Natural killer cell (primary cell): ENCODE measurements at regions not wholly inside any gene's neighbourhood (a gene's known extent, or its start where the extent isn't known, plus 50 kb on each side); places are given as distances from the start of the nearest gene placed in this dataset.

Source experiments
- ATAC-seq, 3 donors: fragments of 150-1000 bp in 2 of 3; fragments of 200-7000 bp in 1 of 3; cut with Tn5 transposase; 1 replicate in 1 of 3; 2 replicates in 2 of 3; pipeline ENCODE4 v1.10.0; 2021; ENCODE audit warnings: mild to moderate bottlenecking in 2 of 3, moderate library complexity in 2 of 3
- DNase-seq, 2 donors: peaks; one replicate each; pipeline versions ENCODE4 v3.0.0 to v3.0.0-alpha.2; 2013 to 2021; ENCODE audit warnings: mixed read lengths in 1 of 2
- H3K27ac ChIP-seq: one replicate; pipeline ENCODE4 v1.5.1; 2013; ENCODE audit warnings: mild to moderate bottlenecking, low read length
- H3K27me3 ChIP-seq: one replicate; pipeline ENCODE4 v1.6.1; 2013; ENCODE audit warnings: low read length; ENCODE audit not compliant: control insufficient read depth, insufficient read depth
- H3K36me3 ChIP-seq: one replicate; pipeline ENCODE4 v1.6.1; 2013; ENCODE audit warnings: low read length; ENCODE audit not compliant: control insufficient read depth, insufficient read depth
- H3K4me1 ChIP-seq: one replicate; pipeline ENCODE4 v1.6.1; 2013; ENCODE audit warnings: low read length; ENCODE audit not compliant: control insufficient read depth, insufficient read depth
- H3K4me3 ChIP-seq: one replicate; pipeline ENCODE4 v1.5.1; 2013; ENCODE audit warnings: low read length
- H3K9me3 ChIP-seq: one replicate; pipeline ENCODE4 v1.6.1; 2013; ENCODE audit warnings: low read length; ENCODE audit not compliant: control insufficient read depth, insufficient read depth
- H3K27ac Mint-ChIP-seq, 2 donors: one replicate each; pipeline ENCODE4 v1.8.0; 2022; ENCODE audit warnings: mild to moderate bottlenecking in 2 of 2, mixed read lengths in 2 of 2, moderate library complexity in 1 of 2
- H3K27me3 Mint-ChIP-seq, 2 donors: one replicate each; pipeline ENCODE4 v1.8.0; 2022; ENCODE audit warnings: low read depth in 2 of 2, mixed read lengths in 2 of 2
- H3K36me3 Mint-ChIP-seq: one replicate; pipeline ENCODE4 v1.8.0; 2022; ENCODE audit warnings: mixed read lengths
- H3K4me1 Mint-ChIP-seq, 2 donors: one replicate each; pipeline ENCODE4 v1.8.0; 2022; ENCODE audit warnings: mixed read lengths in 2 of 2
- H3K4me3 Mint-ChIP-seq: one replicate; pipeline ENCODE4 v1.8.0; 2022; ENCODE audit warnings: mild to moderate bottlenecking, moderate library complexity, mixed read lengths
- H3K9me3 Mint-ChIP-seq, 2 donors: one replicate each; pipeline ENCODE4 v1.8.0; 2022; ENCODE audit warnings: mixed read lengths in 2 of 2
- WGBS: methylation state at CpG from one replicate; pipeline ENCODE4 v1.1.7; 2013; ENCODE audit warnings: missing lambda C conversion rate; ENCODE audit not compliant: insufficient coverage; 5-methylcytosine and 5-hydroxymethylcytosine counted together
- intact Hi-C: fragments of 100-400 bp; cut with micrococcal nuclease; formaldehyde crosslinking; loops from one replicate; pipeline ENCODE4 v1.14.2; 2022
- TF ChIP-seq, protein P1 (sequence below): fragments of 200-600 bp; IDR thresholded peaks from one replicate; pipeline ENCODE4 v1.8.0; 2022; ENCODE audit warnings: antibody characterized with exemption

DNA sequence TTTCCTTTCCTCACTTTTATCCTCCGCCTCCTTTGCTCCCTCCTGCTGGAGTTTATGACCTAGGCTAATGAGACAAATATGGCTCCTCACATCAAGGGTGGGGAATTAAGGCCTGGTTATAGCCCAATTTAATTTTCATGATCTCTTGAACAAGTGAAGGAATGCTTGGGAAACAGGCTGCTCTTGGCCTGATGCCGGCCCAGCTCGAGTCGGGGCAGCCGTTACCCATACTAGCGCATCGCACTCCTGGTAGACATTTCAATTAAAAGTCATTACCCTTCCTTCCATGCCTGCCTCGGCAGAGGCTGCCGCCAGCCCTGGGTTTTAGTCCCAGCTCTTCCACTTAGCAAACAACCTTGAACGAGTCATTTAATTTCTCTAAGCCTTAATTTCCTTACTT lies 425.7 kb downstream of the TMEM38B start:
- TF ChIP-seq, protein P1, sequence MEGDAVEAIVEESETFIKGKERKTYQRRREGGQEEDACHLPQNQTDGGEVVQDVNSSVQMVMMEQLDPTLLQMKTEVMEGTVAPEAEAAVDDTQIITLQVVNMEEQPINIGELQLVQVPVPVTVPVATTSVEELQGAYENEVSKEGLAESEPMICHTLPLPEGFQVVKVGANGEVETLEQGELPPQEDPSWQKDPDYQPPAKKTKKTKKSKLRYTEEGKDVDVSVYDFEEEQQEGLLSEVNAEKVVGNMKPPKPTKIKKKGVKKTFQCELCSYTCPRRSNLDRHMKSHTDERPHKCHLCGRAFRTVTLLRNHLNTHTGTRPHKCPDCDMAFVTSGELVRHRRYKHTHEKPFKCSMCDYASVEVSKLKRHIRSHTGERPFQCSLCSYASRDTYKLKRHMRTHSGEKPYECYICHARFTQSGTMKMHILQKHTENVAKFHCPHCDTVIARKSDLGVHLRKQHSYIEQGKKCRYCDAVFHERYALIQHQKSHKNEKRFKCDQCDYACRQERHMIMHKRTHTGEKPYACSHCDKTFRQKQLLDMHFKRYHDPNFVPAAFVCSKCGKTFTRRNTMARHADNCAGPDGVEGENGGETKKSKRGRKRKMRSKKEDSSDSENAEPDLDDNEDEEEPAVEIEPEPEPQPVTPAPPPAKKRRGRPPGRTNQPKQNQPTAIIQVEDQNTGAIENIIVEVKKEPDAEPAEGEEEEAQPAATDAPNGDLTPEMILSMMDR: no peak
- WGBS: 96% methylated on average over 9 of the region's 10 CpGs
- DNase-seq (no peak), ATAC-seq (no peak)
- Mint-ChIP-seq H3K9me3 (peaks cover 0 to under 1% of the 10 kb centered on the region in 2 donors), H3K36me3 (peaks cover 3% of the 10 kb centered on the region), H3K27ac (no peak overlapping the region), H3K4me3 (no peak overlapping the region), H3K27me3 (peaks cover 0 to under 1% of the 10 kb centered on the region in 2 donors), H3K4me1 (no peaks in the 10 kb centered on the region)
- H3K36me3 ChIP-seq: no peaks in the 10 kb centered on the region
- H3K27me3 ChIP-seq: no peaks in the 10 kb centered on the region
- H3K27ac ChIP-seq: no peak overlapping the region
- intact Hi-C loops: no loop called here
- H3K4me3 ChIP-seq: no peak overlapping the region
- H3K9me3 ChIP-seq: no peaks in the 10 kb centered on the region
- H3K4me1 ChIP-seq: no peaks in the 10 kb centered on the region

DNA sequence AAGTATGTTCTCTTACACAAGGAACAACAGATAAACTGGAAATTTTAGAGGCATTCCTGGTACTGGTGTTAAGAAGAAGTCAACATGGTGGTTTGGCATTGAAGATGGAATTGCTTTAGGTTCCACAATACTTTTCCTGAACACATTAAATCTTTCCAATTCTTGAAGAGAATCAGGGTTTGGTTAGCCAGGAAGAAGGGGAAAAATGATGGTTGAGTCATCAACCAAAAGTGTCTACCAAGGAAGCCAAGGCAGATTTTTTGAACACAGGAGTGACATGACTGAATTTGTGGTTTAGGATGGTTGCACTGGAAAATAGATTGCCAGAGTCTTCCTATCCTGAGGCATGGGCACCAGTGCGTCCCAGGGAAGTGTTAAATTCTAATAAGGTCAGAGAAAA lies 433.4 kb downstream of the TMEM38B start:
- Mint-ChIP-seq H3K9me3 (peaks cover 0 to 4% of the 10 kb centered on the region in 2 donors), H3K27me3 (peaks cover 0 to 2% of the 10 kb centered on the region in 2 donors), H3K27ac (no peak overlapping the region), H3K36me3 (peaks cover 18% of the 10 kb centered on the region), H3K4me3 (no peak overlapping the region), H3K4me1 (no peaks in the 10 kb centered on the region)
- Histone ChIP-seq H3K4me1 (no peaks in the 10 kb centered on the region), H3K27ac (no peak overlapping the region), H3K36me3 (no peaks in the 10 kb centered on the region), H3K9me3 (no peaks in the 10 kb centered on the region), H3K4me3 (no peak overlapping the region), H3K27me3 (no peaks in the 10 kb centered on the region)
- TF ChIP-seq, protein P1: no peak
- DNase-seq: no peak
- 89% methylated on average over 1 of the region's 1 CpG for WGBS
- intact Hi-C loops: no loop called here
- ATAC-seq: no peak

DNA sequence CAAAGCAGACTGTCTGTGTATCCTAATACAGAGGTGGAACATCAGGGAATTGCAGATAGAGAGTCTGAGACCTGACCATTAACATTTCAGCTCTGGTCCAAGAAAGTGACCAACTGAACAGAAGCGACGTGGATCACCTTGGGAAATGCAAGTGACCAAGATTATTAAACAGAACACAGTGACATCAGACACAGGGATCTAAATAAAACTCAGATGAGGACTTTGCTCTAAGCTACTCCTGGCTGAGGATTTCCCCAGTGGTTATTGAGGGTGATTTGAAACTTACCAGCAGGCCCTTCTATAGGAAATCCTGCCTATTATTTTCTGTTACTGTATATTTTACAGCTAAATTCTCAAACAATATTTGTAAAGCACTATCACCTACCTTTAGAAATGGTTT lies 436.0 kb downstream of the TMEM38B start:
- intact Hi-C loops: no loop called here
- H3K36me3 Mint-ChIP-seq: peaks cover 13% of the 10 kb centered on the region
- no peak overlapping the region for H3K27ac ChIP-seq
- no peak overlapping the region for H3K4me3 ChIP-seq
- H3K36me3 ChIP-seq: no peaks in the 10 kb centered on the region
- H3K27me3 ChIP-seq: no peaks in the 10 kb centered on the region
- H3K4me1 Mint-ChIP-seq: no peaks in the 10 kb centered on the region
- H3K9me3 ChIP-seq: no peaks in the 10 kb centered on the region
- no peak overlapping the region for H3K27ac Mint-ChIP-seq
- TF ChIP-seq, protein P1: no peak
- H3K4me3 Mint-ChIP-seq: no peak overlapping the region
- DNase-seq (no peak), ATAC-seq (no peak)
- H3K4me1 ChIP-seq: no peaks in the 10 kb centered on the region
- no peaks in the 10 kb centered on the region for H3K9me3 Mint-ChIP-seq
- 96% methylated on average over 2 of the region's 2 CpGs for WGBS
- H3K27me3 Mint-ChIP-seq: peaks cover 0 to 3% of the 10 kb centered on the region in 2 donors

DNA sequence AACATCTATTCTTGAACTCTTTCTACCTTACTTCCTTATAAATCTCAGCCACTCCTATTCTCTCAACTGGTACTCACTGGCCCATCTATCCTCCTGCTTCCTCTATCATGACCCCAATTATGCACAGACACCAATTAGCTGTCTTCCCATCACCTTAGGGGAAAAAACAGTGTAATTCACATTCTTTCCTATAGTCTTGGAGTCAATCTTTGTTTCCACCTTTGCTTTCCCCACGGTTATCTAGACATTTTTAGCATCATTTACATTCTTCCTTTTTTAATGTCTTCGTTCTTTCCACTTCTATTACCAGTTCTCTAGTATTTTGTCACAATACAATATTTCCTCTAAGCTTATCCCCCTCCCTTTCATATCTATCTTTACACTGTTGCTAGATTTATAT lies 449.4 kb downstream of the TMEM38B start:
- DNase-seq (no peak), ATAC-seq (no peak)
- Mint-ChIP-seq H3K4me3 (no peak overlapping the region), H3K36me3 (no peaks in the 10 kb centered on the region), H3K9me3 (no peaks in the 10 kb centered on the region), H3K27ac (no peak overlapping the region), H3K4me1 (peaks cover 16 to 18% of the 10 kb centered on the region in 2 donors), H3K27me3 (peaks cover 0 to 6% of the 10 kb centered on the region in 2 donors)
- Histone ChIP-seq H3K36me3 (no peaks in the 10 kb centered on the region), H3K9me3 (no peaks in the 10 kb centered on the region), H3K27ac (no peak overlapping the region), H3K4me3 (no peak overlapping the region), H3K4me1 (no peaks in the 10 kb centered on the region), H3K27me3 (no peaks in the 10 kb centered on the region)
- WGBS: 85% methylated on average over 2 of the region's 2 CpGs
- intact Hi-C loops: no loop called here
- TF ChIP-seq, protein P1: no peak
